ENCODE measurements at regions not wholly inside any gene's neighbourhood (a gene's known extent, or its start where the extent isn't known, plus 50 kb on each side); places are given as distances from the start of the nearest gene placed in this dataset.
A peak's percentile ranks its signal among the peaks of the same experiment; 100 is the strongest.
"Not testable (repeated sequence)": the region's sequence is repeated elsewhere in the genome, so short reads cannot be mapped to it uniquely, and the experiment has no call there.

DNA sequence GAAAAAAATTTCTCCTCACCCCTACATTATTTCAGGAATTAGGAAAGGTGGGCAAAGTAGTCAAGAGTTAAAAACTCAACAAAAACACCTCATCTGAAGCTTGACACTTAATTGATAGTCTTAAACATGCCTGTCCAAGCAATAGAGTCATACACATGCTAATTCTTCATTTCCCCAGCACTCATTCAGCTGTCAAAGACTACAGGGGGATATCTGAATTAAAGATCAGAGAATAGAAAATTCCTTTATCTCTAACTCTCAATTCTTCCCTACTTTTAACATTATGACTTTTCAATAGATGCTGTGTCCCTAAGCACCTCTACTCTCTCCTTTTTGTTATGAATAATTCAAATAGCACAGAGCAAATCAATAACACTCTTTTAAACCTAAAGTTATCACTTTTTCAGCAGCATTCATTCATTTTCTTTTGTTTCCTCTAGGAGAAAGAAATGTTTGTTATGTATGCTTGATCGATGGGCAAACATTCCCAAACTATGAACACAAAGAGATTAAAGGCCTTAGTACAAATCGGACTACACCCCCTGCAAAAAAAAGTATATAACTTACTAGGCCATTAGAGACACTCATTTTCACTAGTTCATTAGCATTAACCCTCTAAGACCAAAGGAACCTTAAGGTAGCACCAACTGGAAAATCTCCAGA, 94.9 kb upstream of the SPTLC3 start:
- DNase-seq (ENCODE audit: low read depth in 4 of 4, low spot score in 3 of 4) = no peak

GRCh38 chr20:12914804-12915203, 94.0 kb upstream of the SPTLC3 start:
- DNase-seq (ENCODE audit: low read depth in 4 of 4, low spot score in 3 of 4) = no peak

DNA sequence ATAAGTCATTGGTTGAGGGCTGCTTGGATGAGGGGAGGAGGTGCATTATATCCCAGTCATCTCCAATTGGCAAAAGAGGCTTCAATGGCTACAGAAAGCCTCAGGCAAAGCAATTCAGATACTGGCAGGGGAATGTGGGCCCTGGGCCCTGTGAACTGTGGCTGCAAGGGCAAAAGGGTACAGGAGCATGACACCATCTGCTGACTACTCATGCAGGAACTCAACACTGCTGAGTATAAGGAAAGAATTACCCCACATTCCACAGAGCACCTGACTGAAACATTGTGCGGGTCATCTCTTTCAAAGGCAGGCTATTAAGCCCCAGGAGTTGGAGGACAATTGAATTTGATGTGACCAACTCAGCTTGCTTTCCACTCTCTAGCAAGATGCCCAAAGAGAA, 92.1 kb upstream of the SPTLC3 start:
- peak in 2 of 4 donors; percentile 22 to 27 for DNase-seq (ENCODE audit: low read depth in 4 of 4, low spot score in 3 of 4)

GRCh38 chr20:12924126-12924525, 84.6 kb upstream of the SPTLC3 start:
- DNase-seq (ENCODE audit: low read depth in 4 of 4, low spot score in 3 of 4) = no peak

- peak; percentile 56 to 65 (median 60) for DNase-seq (ENCODE audit: low read depth in 4 of 4, low spot score in 3 of 4)
Observed at GRCh38 chr20:12925210-12925755, 83.5 kb upstream of the SPTLC3 start.

DNA sequence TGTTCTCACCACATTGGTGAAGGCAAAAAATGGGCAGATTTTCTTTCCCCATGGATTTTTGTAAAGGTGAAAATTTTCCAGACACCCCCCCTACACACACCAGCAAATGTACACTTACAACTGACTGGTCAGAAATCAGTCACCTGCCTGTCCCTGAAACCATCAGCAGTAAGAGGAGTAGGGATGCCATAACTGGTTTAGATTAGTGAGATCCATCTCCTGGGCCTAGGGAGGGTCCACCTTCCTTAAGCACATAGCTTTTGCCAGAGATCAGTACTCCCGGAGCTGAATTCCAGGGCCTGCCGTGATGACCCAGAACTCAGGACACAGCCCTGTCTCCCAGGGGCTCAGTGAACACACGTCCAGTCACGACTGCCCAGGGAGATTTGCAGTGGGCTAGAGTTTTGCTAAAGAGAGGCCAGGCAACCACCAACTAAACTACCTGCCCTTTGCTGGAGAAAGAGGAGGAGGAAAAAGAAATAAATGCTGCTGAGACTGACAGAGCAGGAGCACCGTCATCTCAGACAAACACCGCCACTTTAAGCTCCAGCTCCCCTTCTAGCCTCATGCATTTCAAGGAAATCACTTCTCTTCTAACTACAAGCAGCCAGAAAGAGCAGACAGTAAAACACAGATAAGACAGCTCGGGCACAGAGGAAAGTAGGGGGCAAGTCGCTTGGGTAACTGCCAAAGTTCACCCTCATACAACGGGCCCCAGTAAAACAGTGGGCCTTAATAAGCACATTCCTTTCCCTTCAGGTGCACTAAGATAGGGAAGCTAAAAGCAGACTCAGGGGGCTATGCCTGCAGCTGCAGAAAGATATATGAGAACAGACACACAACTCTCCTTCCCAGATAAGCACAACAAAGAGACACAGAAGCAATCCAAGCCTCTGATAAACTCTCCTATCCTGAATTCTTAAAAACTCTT, 82.6 kb upstream of the SPTLC3 start:
- no peak for DNase-seq (ENCODE audit: low read depth in 4 of 4, low spot score in 3 of 4)

DNA sequence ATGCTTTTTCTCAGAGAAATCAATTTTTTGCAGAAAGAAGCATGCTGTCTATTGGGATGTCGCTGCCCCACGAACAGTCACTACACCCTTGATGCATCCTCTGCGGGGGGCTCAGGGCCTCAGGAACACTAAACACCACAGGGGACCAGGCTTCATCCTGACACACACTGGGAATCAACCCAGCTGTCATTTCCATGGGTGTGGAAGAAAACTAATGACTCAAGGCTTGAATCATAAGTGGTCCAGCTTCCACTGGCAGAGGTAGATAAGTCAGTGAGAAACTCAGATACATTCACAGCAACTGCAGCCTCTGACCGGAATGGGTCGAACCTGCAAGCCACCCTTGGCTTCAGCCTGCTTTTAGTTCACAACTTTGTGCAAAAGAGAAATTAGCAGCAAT, 81.3 kb upstream of the SPTLC3 start:
- no peak for DNase-seq (ENCODE audit: low read depth in 4 of 4, low spot score in 3 of 4)

DNA sequence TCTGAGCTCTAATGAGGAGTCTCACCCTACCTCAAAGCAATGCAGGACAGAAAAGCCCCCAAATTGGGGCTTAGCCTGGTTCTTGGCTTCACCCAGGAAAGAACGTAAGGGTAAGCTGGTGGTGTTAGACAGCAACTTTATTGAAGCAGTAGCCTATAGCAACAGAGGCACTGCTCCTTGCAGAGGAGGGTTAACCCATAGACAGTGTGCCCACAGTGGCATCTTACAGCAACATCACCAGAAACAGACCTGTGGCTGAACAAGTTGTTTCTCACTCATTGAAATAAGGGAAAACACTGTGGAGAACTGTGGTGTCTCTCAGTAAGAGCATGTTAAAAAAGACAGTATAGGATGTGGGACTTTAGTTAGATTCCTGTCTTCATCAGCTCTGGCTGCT, 80.4 kb upstream of the SPTLC3 start:
- DNase-seq (ENCODE audit: low read depth in 4 of 4, low spot score in 3 of 4) = no peak

GRCh38 chr20:12928755-12929401, 79.9 kb upstream of the SPTLC3 start:
- no peak for DNase-seq (ENCODE audit: low read depth in 4 of 4, low spot score in 3 of 4)

GRCh38 chr20:12936020-12936419, 72.8 kb upstream of the SPTLC3 start:
- DNase-seq (ENCODE audit: low read depth in 4 of 4, low spot score in 3 of 4) = no peak

GRCh38 chr20:12936524-12936923, 72.2 kb upstream of the SPTLC3 start:
- DNase-seq (ENCODE audit: low read depth in 4 of 4, low spot score in 3 of 4) = no peak

DNA sequence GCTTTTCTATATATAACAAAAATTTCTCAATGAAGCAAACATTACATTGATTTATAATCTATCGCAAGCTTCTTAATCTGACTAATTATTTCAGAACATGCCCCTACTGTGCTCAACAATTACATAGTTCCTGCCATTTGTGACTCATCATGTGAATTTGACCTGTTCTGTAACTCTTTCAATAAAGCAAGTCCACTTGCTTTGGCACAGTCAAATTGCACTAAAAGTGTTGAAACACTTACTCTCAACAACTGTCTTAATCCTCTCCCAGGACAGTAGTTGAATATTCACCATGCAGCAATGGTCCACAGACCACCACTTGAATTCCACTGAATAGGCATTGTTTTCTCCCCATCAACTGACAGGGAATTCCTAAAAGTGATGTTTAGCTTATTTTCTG, 67.7 kb upstream of the SPTLC3 start:
- no peak for DNase-seq (ENCODE audit: low read depth in 4 of 4, low spot score in 3 of 4)

- no peak for DNase-seq (ENCODE audit: low read depth in 4 of 4, low spot score in 3 of 4)
Observed at GRCh38 chr20:12942123-12942522, 66.6 kb upstream of the SPTLC3 start.

- DNase-seq (ENCODE audit: low read depth in 4 of 4, low spot score in 3 of 4) = no peak
Observed at GRCh38 chr20:12946789-12947188, 62.0 kb upstream of the SPTLC3 start.

DNA sequence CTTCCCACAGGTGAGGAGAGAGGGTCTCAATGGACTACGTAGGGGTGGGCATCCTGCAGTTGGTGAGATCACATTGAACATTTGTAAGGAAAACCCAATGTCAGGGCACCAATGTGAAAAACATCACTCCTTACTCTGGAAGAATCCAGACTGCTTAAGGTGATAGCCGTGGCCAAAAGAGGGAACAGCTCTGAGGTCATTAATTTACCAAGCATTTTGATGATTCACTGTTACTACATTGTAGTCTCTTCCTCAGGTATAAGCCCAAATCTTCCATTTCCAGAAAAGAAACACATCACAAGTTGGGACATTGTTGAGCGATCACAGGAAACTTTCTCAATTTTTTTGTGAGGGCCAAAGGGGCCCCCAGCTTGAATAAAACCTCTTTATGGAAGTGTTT, 61.1 kb upstream of the SPTLC3 start:
- DNase-seq (ENCODE audit: low read depth in 4 of 4, low spot score in 3 of 4) = no peak

DNA sequence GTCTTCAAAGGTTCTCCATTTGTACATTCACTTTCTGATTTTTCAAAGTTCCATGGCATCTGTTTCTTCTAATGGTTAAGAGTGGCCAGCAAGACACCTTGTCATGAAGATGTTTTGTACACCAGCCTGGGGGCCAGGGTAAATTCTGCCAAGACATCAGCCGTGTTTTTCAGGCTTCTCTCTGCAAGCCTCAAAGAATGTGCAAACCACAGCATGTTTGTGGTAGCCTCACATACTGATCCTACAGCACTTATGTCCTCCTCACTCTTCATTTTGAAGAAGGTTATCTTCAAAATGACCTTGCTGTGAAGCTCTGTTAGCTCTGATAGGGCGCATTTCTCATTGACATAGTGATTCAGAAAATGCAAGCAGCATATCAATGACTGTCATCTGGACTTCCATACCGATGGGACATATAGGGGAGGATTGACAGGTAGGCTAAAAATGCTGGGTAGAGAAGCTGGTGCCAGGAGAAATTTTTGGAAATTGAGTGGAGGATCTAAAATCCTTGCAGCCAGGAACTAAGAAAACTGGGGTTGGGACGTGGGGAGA, 59.3 kb upstream of the SPTLC3 start:
- DNase-seq (ENCODE audit: low read depth in 4 of 4, low spot score in 3 of 4) = no peak

GRCh38 chr20:12954254-12954653, 54.5 kb upstream of the SPTLC3 start:
- DNase-seq (ENCODE audit: low read depth in 4 of 4, low spot score in 3 of 4) = not testable (repeated sequence)

DNA sequence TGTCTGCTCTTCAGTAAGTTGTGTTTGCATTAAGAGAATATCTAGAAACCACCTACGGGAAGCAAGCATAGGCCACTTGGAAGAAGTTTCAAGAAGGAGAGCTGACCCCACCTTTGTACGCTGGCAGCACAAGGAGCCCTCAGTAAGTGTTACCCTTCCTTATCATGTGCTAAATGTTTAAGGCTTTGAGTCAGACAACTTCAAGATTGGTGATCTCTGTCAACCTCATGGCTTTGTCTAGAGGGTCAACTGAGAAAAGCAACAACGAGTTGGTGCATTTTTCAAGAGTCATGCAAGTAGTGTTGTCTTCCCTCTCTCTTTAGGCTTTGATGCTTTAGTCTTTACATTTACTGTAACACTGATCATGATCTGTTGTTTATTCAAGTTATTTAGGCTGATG, 53.2 kb upstream of the SPTLC3 start:
- no peak for DNase-seq (ENCODE audit: low read depth in 4 of 4, low spot score in 3 of 4)

DNA sequence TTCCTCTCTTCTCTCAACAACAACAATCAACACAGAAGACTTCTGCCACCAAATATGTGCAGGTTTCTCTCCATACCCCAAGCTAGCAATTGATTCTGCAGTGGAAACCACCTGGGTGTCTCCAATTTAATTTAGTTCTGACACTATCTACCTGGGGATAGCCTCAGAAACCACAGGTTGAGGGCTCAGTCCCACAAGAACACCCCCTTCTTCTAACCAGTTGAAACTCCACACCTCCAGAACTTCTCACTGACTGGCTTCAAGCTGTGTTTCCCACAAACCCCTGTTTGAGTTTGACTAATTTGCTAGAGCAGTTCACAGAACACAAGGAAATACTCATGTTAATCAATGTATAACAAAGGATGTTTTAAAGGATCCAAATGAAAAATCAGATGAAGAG, 52.5 kb upstream of the SPTLC3 start:
- DNase-seq (ENCODE audit: low read depth in 4 of 4, low spot score in 3 of 4) = no peak

- no peak for DNase-seq (ENCODE audit: low read depth in 4 of 4, low spot score in 3 of 4)
Observed at GRCh38 chr20:12957968-12958367, 50.8 kb upstream of the SPTLC3 start.
